Hematopoietic multipotent progenitor cell (in vitro differentiated cells): ENCODE measurements at regions not wholly inside any gene's neighbourhood (a gene's known extent, or its start where the extent isn't known, plus 50 kb on each side); places are given as distances from the start of the nearest gene placed in this dataset.

Source experiments
- DNase-seq, 3 donors: peaks; one replicate each; pipeline ENCODE4 v3.0.0-alpha.2; 2011 to 2015; ENCODE audit warnings: low read depth in 2 of 3, low spot score in 2 of 3

GRCh38 chr10:120278069-120278468 is 179.0 kb upstream of the PLPP4 start:
- DNase-seq = no peak

GRCh38 chr10:120279196-120279595 is 177.8 kb upstream of the PLPP4 start:
- DNase-seq = no peak

- no peak for DNase-seq
Observed at GRCh38 chr10:120282421-120282820, 174.6 kb upstream of the PLPP4 start.

GRCh38 chr10:120282846-120283492 is 174.1 kb upstream of the PLPP4 start:
- DNase-seq = no peak

GRCh38 chr10:120285408-120285807 is 171.6 kb upstream of the PLPP4 start:
- DNase-seq = no peak

- no peak for DNase-seq
Observed at GRCh38 chr10:120286280-120286679, 170.7 kb upstream of the PLPP4 start.

GRCh38 chr10:120300513-120300912 is 156.5 kb upstream of the PLPP4 start:
- DNase-seq = no peak

GRCh38 chr10:120308589-120308988 is 148.4 kb upstream of the PLPP4 start:
- DNase-seq = no peak

GRCh38 chr10:120313715-120314114 is 143.3 kb upstream of the PLPP4 start:
- DNase-seq = no peak

- DNase-seq = no peak
Observed at GRCh38 chr10:120314442-120314841, 142.6 kb upstream of the PLPP4 start.

- no peak for DNase-seq
Observed at GRCh38 chr10:120318862-120319261, 138.2 kb upstream of the PLPP4 start.

- no peak for DNase-seq
Observed at GRCh38 chr10:120327675-120328074, 129.4 kb upstream of the PLPP4 start.

- DNase-seq = no peak
Observed at GRCh38 chr10:120328647-120329046, 128.4 kb upstream of the PLPP4 start.

GRCh38 chr10:120335553-120335952 is 121.5 kb upstream of the PLPP4 start:
- no peak for DNase-seq

GRCh38 chr10:120336306-120336910 is 120.6 kb upstream of the PLPP4 start:
- DNase-seq = no peak

GRCh38 chr10:120336911-120337540 is 120.0 kb upstream of the PLPP4 start:
- peak; percentile 1 to 56 (median 17) for DNase-seq

- DNase-seq = no peak
Observed at GRCh38 chr10:120342115-120342714, 114.8 kb upstream of the PLPP4 start.

- DNase-seq = no peak
Observed at GRCh38 chr10:120345186-120345585, 111.8 kb upstream of the PLPP4 start.

- no peak for DNase-seq
Observed at GRCh38 chr10:120347644-120348043, 109.4 kb upstream of the PLPP4 start.

GRCh38 chr10:120349069-120349468 is 108.0 kb upstream of the PLPP4 start:
- no peak for DNase-seq

- no peak for DNase-seq
Observed at GRCh38 chr10:120355425-120355824, 101.6 kb upstream of the PLPP4 start.

GRCh38 chr10:120360571-120360970 is 96.5 kb upstream of the PLPP4 start:
- DNase-seq = no peak
